MCF 10A (cell line): ENCODE measurements at regions not wholly inside any gene's neighbourhood (a gene's known extent, or its start where the extent isn't known, plus 50 kb on each side); places are given as distances from the start of the nearest gene placed in this dataset.
"Not testable (repeated sequence)": the region's sequence is repeated elsewhere in the genome, so short reads cannot be mapped to it uniquely, and the experiment has no call there.

Source experiments
- BruUV-seq: library from RNA; stranded (reverse); fragments of 400-500 nt; replicated peaks from 2 replicates; lab custom pipeline; 2021; lab: Mats Ljungman, UMichigan
- CTCF ChIA-PET: fragments of 300-600 bp; sonication (Branson Sonifier 250); formaldehyde crosslinking; extraction: SDS; loops from one replicate; lab custom pipeline; 2021; ENCODE audit warnings: antibody characterized with exemption, inconsistent platforms; lab: Yijun Ruan, JAX
- POLR2A ChIA-PET: fragments of 300-600, 350-650 bp; sonication (Branson Sonifier 250); formaldehyde crosslinking; extraction: SDS; loops from one replicate; lab custom pipeline; 2020; ENCODE audit warnings: antibody characterized with exemption, inconsistent platforms; lab: Yijun Ruan, JAX
- DNase-seq: peaks from one replicate; pipeline ENCODE4 v3.0.0-alpha.2; 2018; ENCODE audit not compliant: unreplicated experiment
- H3K27ac Mint-ChIP-seq: one replicate; pipeline ENCODE4 v1.8.0; 2022; ENCODE audit warnings: mild to moderate bottlenecking, low read depth, mixed read lengths; ENCODE audit not compliant: unreplicated experiment
- H3K27me3 Mint-ChIP-seq: one replicate; pipeline ENCODE4 v1.8.0; 2022; ENCODE audit warnings: mixed read lengths; ENCODE audit not compliant: insufficient read depth, unreplicated experiment
- H3K36me3 Mint-ChIP-seq: one replicate; pipeline ENCODE4 v1.8.0; 2022; ENCODE audit warnings: mild to moderate bottlenecking, moderate library complexity, mixed read lengths; ENCODE audit not compliant: insufficient read depth, unreplicated experiment
- H3K4me1 Mint-ChIP-seq: one replicate; pipeline ENCODE4 v1.8.0; 2022; ENCODE audit warnings: mixed read lengths; ENCODE audit not compliant: insufficient read depth, unreplicated experiment
- H3K4me3 Mint-ChIP-seq: one replicate; pipeline ENCODE4 v1.8.0; 2022; ENCODE audit warnings: mild to moderate bottlenecking, moderate library complexity, mixed read lengths; ENCODE audit not compliant: unreplicated experiment
- H3K9me3 Mint-ChIP-seq: one replicate; pipeline ENCODE4 v1.8.0; 2022; ENCODE audit warnings: mixed read lengths; ENCODE audit not compliant: unreplicated experiment
- intact Hi-C: fragments of 100-400 bp; cut with micrococcal nuclease; formaldehyde crosslinking; loops from 2 replicates; pipeline ENCODE4 v1.14.1; 2022
- TF ChIP-seq, protein P1 (sequence below): fragments of 200-600 bp; IDR thresholded peaks from one replicate; pipeline ENCODE4 v1.8.0; 2022; ENCODE audit warnings: antibody characterized with exemption, mild to moderate bottlenecking; ENCODE audit not compliant: unreplicated experiment

DNA sequence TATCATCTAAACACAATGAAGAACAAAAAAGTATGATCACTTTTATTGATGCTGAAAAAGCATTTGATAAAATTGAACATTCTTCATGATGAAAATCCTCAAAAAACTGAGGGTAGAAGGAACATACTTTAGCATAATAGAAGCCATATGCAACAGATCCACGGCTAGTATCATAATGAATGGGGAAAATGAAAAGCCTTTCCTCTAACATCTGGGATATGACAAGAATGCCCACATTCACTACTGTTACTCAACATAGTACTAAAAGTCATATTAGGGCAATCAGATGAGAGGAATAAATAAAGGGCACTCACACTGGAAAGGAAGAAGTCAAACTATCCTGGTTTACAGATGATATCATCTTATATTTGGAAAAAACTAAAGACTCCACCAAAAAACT, 256.6 kb downstream of the RFPL4B start:
- CTCF ChIA-PET: interaction anchor here (0.6 kb wide), 1 partner anchor 28 kb away, joined by 3 read pairs; no protein-coding TSS in a partner anchor
- TF ChIP-seq, protein P1, sequence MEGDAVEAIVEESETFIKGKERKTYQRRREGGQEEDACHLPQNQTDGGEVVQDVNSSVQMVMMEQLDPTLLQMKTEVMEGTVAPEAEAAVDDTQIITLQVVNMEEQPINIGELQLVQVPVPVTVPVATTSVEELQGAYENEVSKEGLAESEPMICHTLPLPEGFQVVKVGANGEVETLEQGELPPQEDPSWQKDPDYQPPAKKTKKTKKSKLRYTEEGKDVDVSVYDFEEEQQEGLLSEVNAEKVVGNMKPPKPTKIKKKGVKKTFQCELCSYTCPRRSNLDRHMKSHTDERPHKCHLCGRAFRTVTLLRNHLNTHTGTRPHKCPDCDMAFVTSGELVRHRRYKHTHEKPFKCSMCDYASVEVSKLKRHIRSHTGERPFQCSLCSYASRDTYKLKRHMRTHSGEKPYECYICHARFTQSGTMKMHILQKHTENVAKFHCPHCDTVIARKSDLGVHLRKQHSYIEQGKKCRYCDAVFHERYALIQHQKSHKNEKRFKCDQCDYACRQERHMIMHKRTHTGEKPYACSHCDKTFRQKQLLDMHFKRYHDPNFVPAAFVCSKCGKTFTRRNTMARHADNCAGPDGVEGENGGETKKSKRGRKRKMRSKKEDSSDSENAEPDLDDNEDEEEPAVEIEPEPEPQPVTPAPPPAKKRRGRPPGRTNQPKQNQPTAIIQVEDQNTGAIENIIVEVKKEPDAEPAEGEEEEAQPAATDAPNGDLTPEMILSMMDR: no peak

DNA sequence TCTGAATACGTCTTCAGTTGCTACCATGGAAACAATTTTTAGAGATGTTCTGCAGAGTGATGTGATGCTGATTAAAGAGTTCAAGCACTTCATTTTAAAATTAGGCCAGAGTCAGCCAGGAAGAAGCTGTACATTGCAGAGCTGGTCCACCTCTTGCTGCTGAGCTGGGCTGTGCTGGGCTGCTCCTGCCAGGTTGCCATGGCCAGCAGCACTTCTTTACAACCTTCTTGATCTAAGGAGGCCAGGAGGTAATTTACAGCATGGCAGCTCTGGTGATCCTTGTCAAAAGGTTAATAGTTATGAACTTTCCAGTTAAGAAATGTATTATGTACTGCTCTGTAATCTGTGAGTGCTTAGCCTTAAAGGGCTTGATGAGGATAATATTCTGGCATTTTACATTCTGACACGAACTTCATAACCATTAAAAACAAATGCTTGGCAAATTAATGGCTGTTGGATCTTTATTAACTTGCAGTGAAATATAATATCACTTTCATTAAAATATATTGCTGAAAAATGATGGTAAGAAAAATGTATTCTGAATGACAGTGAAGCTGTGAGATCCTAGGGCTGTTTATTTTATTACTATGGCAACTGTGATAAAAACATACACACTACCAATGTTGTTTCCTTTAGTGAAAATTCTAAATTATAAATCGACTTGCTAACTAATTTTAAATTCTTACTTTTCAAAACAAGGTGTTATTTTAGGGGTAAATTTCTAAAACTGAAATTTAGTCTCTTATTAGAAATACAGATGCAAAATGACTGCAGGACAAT, 259.7 kb downstream of the RFPL4B start:
- H3K27me3 Mint-ChIP-seq: no peaks in the 10 kb centered on the region

More for the DNA sequence above, 256.6 kb downstream of the RFPL4B start:
- DNase-seq: no peak
- H3K4me1 Mint-ChIP-seq: no peaks in the 10 kb centered on the region
- intact Hi-C loops: no loop called here
- H3K4me3 Mint-ChIP-seq: no peak overlapping the region
- H3K27me3 Mint-ChIP-seq: no peaks in the 10 kb centered on the region
- POLR2A ChIA-PET: no interaction called here
- H3K36me3 Mint-ChIP-seq: no peaks in the 10 kb centered on the region
- BruUV-seq: no TSS peak
- H3K9me3 Mint-ChIP-seq: peaks cover 15% of the 10 kb centered on the region
- H3K27ac Mint-ChIP-seq: no peak overlapping the region

DNA sequence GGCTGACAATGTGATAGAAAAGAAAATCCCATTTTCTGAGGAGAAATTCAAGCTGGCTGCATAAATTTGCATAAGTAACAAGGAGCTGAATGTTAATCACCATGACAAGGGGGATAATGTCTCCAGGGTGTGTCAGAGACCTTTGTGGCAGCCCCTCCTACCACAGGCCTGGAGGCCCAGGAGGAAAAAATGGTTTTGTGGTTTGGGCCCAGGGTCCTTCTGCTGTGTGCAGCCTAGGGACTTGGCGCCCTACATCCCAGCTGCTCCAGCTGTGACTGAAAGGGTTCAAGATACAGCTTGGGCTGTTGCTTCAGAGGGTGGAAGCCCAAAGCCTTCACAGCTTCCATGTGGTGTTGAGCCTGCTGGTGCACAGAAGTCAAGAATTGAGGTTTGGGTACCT, 261.8 kb downstream of the RFPL4B start:
- H3K27me3 Mint-ChIP-seq, CTCF ChIA-PET, H3K36me3 Mint-ChIP-seq, BruUV-seq, H3K9me3 Mint-ChIP-seq, intact Hi-C loops, DNase-seq, H3K27ac Mint-ChIP-seq, H3K4me1 Mint-ChIP-seq, H3K4me3 Mint-ChIP-seq: not testable (repeated sequence)
- POLR2A ChIA-PET: interaction anchor here (0.7 kb wide), 1 partner anchor 12 kb away, joined by 3 read pairs; no protein-coding TSS in a partner anchor

More for the DNA sequence above, 259.7 kb downstream of the RFPL4B start:
- H3K4me3 Mint-ChIP-seq: no peak overlapping the region
- ChIA-PET CTCF (interaction anchor here (1.4 kb wide), 1 partner anchor 7 kb away, joined by 3 read pairs; no protein-coding TSS in a partner anchor), POLR2A (no interaction called here)
- no peak overlapping the region for H3K27ac Mint-ChIP-seq
- intact Hi-C loops: no loop called here
- H3K4me1 Mint-ChIP-seq: no peaks in the 10 kb centered on the region
- no TSS peak for BruUV-seq
- H3K36me3 Mint-ChIP-seq: no peaks in the 10 kb centered on the region
- TF ChIP-seq, protein P1: no peak
- DNase-seq: no peak
- H3K9me3 Mint-ChIP-seq: peaks cover 17% of the 10 kb centered on the region

DNA sequence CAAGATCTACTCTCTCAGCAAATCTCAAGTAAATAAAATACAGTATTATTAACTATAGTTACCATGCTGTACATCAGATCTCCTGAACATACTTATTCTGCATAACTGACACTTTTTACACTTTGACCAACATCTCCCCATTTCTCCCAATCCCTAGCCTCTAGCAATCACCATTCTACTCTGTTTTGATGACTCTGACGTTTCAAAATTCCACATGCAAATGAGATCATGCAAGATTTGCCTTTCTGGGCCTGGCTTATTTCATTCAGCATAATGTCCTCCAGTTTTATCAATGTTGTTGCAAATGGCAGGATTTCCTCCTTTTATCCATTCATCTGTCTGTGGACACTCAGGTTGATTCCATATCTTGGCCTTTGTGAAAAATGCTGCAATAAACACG, 266.3 kb downstream of the RFPL4B start:
- intact Hi-C loops: no loop called here
- Mint-ChIP-seq H3K4me3 (no peak overlapping the region), H3K9me3 (peaks cover 5% of the 10 kb centered on the region), H3K27ac (no peak overlapping the region), H3K27me3 (no peaks in the 10 kb centered on the region), H3K36me3 (no peaks in the 10 kb centered on the region), H3K4me1 (no peaks in the 10 kb centered on the region)
- POLR2A ChIA-PET: no interaction called here
- no TSS peak for BruUV-seq
- CTCF ChIA-PET: no interaction called here
- DNase-seq: no peak
- TF ChIP-seq, protein P1: no peak
